Fibroblast of lung (primary cell): ENCODE measurements at regions not wholly inside any gene's neighbourhood (a gene's known extent, or its start where the extent isn't known, plus 50 kb on each side); places are given as distances from the start of the nearest gene placed in this dataset.

Experiments
- CTCF ChIP-seq, 2 donors: IDR thresholded peaks in 1 of 2; conservative IDR thresholded peaks in 1 of 2; 1 replicate in 1 of 2; 2 replicates in 1 of 2; pipeline ENCODE4 v1.5.1; 2011 to 2012; ENCODE audit warnings: low read length in 2 of 2, control low read depth in 1 of 2, inconsistent platforms in 1 of 2, low read depth in 1 of 2, mild to moderate bottlenecking in 1 of 2
- EZH2 ChIP-seq: IDR thresholded peaks from 2 replicates; pipeline ENCODE4 v1.5.1; 2012; ENCODE audit warnings: low read length, control low read depth, mild to moderate bottlenecking; ENCODE audit errors: missing control alignments

DNA sequence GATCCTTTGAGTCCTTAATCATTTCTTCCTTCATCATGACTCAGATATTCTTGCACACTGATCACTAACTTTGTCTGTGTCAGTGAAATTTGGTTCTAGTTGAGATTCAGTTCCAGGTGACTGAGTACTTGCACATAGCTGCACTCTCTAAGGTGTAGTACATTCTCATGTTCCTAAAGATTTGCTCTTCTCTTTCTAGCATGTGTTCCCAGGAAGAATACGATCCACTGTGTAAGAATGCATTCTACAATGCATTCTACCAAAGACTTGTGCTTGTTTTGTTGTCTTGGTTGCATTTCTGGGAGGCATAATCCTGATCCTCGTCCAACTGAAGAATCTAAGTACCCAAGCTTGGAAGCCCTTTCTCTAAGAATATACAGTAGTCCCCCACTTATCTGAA, 104.3 kb upstream of the CDC42BPA start:
- TF ChIP-seq CTCF (conservative IDR thresholded peaks at IDR 0.05 in 1 of 2, IDR thresholded peaks at IDR 0.05 in 1 of 2; ENCODE audit: low read depth in 1 of 2, low read length in 2 of 2), result no peak
- no peak for TF ChIP-seq EZH2
